Thoracic aorta (tissue), 2 donors: ENCODE measurements at regions not wholly inside any gene's neighbourhood (a gene's known extent, or its start where the extent isn't known, plus 50 kb on each side); places are given as distances from the start of the nearest gene placed in this dataset.

Experiments used
- ATAC-seq: fragments of 150-250 bp; one replicate; pipeline ENCODE4 v1.8.0; 2017; ENCODE audit warnings: low read depth; ENCODE audit not compliant: insufficient number of reproducible peaks, low FRiP score
- DNase-seq: peaks from one replicate; pipeline ENCODE4 v3.0.0-alpha.2; 2020; ENCODE audit warnings: low spot score
- H3K27ac ChIP-seq, 2 donors: fragments of 200-600 bp; sonication (generic); 1 replicate in 1 of 2; 2 replicates in 1 of 2; pipeline ENCODE4 v1.5.1; 2016; ENCODE audit warnings: mild to moderate bottlenecking in 2 of 2, moderate library complexity in 2 of 2
- H3K27me3 ChIP-seq: fragments of 200-600 bp; sonication (generic); replicated peaks from 2 replicates; pipeline ENCODE4 v1.6.0; 2016; ENCODE audit warnings: mild to moderate bottlenecking; ENCODE audit not compliant: insufficient read depth
- H3K36me3 ChIP-seq: fragments of 200-600 bp; sonication (generic); one replicate; pipeline ENCODE4 v1.5.1; 2016
- H3K4me1 ChIP-seq, 2 donors: fragments of 200-600 bp; sonication (generic); 1 replicate in 1 of 2; 2 replicates in 1 of 2; pipeline versions ENCODE4 v1.5.1 to v1.6.0; 2016; ENCODE audit warnings: low read depth in 2 of 2, mild to moderate bottlenecking in 1 of 2; ENCODE audit not compliant: control insufficient read depth in 1 of 2
- H3K4me3 ChIP-seq: fragments of 200-600 bp; sonication (generic); 2 replicates; pipeline ENCODE4 v1.5.1; 2016; ENCODE audit warnings: mild to moderate bottlenecking
- H3K9me3 ChIP-seq: fragments of 200-600 bp; sonication (generic); 2 replicates; pipeline ENCODE4 v1.5.1; 2016
- TF ChIP-seq, protein P1 (sequence below): fragments of 200-600 bp; sonication (generic); IDR thresholded peaks from one replicate; pipeline ENCODE4 v1.5.1; 2019; ENCODE audit warnings: antibody characterized with exemption

DNA sequence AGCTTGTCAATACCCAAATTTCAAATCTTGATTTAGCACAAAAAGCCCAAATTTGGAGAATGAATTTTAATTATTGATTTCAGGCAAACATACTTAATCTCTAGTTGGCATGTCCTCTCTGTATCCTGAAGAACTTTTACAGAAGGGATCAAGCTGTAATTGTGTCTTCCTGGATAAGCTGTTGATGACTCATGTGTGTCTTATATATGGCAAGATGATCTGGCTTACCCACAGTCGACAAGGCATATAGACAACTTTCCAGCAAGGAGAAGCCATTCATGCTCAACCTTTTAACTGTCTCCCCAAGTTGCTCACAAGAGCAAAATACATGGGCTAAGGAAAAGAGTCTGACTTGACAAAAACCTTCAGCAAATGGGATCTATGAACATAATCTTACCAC lies 112.5 kb upstream of the SLCO6A1 start:
- Histone ChIP-seq H3K9me3 (no peaks in the 10 kb centered on the region), H3K27me3 (no peaks in the 10 kb centered on the region), H3K27ac (no peak overlapping the region), H3K4me3 (no peak overlapping the region), H3K4me1 (no peaks in the 10 kb centered on the region), H3K36me3 (no peaks in the 10 kb centered on the region)
- TF ChIP-seq, protein P1, sequence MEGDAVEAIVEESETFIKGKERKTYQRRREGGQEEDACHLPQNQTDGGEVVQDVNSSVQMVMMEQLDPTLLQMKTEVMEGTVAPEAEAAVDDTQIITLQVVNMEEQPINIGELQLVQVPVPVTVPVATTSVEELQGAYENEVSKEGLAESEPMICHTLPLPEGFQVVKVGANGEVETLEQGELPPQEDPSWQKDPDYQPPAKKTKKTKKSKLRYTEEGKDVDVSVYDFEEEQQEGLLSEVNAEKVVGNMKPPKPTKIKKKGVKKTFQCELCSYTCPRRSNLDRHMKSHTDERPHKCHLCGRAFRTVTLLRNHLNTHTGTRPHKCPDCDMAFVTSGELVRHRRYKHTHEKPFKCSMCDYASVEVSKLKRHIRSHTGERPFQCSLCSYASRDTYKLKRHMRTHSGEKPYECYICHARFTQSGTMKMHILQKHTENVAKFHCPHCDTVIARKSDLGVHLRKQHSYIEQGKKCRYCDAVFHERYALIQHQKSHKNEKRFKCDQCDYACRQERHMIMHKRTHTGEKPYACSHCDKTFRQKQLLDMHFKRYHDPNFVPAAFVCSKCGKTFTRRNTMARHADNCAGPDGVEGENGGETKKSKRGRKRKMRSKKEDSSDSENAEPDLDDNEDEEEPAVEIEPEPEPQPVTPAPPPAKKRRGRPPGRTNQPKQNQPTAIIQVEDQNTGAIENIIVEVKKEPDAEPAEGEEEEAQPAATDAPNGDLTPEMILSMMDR = no peak
- DNase-seq (no peak), ATAC-seq (no peak)

GRCh38 chr5:102613661-102614060 lies 114.9 kb upstream of the SLCO6A1 start:
- ATAC-seq = no peak
- H3K27ac ChIP-seq = no peak overlapping the region
- TF ChIP-seq, protein P1 = no peak

DNA sequence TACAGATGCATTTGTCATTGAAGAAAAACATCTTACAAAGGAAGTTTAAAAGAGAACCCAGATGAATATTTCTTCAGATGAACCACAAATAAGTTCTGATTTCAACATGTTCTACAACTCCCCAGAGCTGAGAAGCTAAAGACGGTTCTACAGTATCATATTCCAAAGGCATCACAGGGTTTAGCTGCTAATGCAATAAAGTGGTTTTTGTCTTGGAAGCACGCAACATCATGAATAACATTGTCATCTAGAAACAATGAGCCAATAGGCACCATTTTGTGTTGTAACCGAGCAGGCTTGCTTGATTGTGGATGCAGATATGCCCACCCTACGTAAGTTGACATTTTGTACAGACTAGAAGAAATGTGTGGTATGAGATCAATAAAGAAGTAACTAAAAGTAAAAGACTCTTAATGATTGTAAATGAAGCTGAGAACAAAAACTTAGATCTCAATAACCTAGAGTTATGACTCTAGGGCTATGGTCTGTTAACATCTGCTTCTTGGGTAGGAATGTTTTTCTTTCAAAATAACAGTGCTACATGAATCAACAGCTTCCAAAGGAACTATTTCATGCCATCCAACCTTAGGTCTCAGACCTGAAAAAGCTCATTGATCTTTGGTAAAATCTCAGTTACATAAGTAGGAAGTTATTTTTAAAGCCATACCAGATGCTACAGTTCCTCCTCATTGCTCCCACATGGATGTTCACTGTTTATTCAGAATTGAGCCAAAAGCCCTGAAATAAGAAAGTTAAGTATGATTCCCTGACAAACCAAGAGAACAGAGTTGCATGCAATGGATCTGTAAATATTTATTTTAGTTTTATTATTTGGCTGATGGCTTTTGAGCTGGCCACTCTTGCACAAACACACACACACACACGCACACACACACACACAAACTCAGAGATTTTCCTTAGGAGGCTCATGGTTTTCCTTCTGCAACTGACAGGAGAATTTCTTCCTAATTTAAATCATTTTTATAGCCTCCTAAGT lies 118.7 kb upstream of the SLCO6A1 start:
- no peak for DNase-seq
- Histone ChIP-seq H3K9me3 (no peaks in the 10 kb centered on the region), H3K27me3 (no peaks in the 10 kb centered on the region), H3K27ac (no peak overlapping the region), H3K36me3 (no peaks in the 10 kb centered on the region), H3K4me3 (no peak overlapping the region), H3K4me1 (no peaks in the 10 kb centered on the region)
- TF ChIP-seq, protein P1 = no peak
- ATAC-seq = no peak

More at GRCh38 chr5:102613661-102614060, 114.9 kb upstream of the SLCO6A1 start:
- H3K4me1 ChIP-seq = no peaks in the 10 kb centered on the region
- H3K36me3 ChIP-seq = no peaks in the 10 kb centered on the region
- no peaks in the 10 kb centered on the region for H3K27me3 ChIP-seq
- H3K4me3 ChIP-seq = no peak overlapping the region
- no peak for DNase-seq
- no peaks in the 10 kb centered on the region for H3K9me3 ChIP-seq

GRCh38 chr5:102622262-102622661 lies 123.5 kb upstream of the SLCO6A1 start:
- H3K9me3 ChIP-seq = no peaks in the 10 kb centered on the region
- TF ChIP-seq, protein P1 = no peak

DNA sequence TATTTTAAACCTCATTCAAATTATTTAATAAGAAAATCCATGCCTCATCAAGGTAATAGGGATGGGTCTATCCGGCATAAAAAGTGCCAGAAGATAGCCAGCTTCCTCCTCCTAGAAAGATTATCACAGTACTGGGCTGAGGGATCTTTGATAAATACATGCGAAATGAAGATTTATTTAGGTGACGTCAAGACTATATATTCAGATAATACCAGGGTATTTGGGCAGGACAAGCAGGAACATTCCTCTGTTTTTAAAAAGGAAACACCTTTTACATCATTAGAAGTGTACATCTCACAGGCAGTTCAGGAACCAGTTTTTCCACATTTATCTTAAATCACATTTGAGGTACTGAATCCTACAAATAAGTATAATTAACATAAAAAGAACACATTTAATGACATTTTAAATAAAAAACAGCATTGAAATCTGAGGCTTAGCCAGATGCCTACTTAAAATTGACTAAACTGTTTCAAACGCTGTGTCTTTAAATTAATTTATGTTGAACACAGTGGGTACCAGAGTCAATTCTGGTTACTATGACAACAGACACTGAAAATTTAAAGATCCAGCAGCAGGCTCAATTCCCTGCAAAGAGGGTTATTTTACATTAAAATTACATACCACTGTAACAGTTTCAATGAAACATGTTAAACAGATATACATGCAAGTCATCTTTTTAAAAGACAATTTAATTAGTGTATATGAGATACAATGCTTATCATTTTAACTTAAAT lies 124.7 kb upstream of the SLCO6A1 start:
- DNase-seq = no peak
- Histone ChIP-seq H3K27ac (no peak overlapping the region), H3K4me3 (no peak overlapping the region), H3K9me3 (no peaks in the 10 kb centered on the region), H3K36me3 (no peaks in the 10 kb centered on the region), H3K4me1 (peaks cover 3 to 40% of the 10 kb centered on the region in 2 donors), H3K27me3 (no peaks in the 10 kb centered on the region)
- TF ChIP-seq, protein P1 = no peak
- ATAC-seq = no peak

More at GRCh38 chr5:102622262-102622661, 123.5 kb upstream of the SLCO6A1 start:
- DNase-seq = no peak
- Histone ChIP-seq H3K27me3 (no peaks in the 10 kb centered on the region), H3K36me3 (no peaks in the 10 kb centered on the region), H3K4me3 (no peak overlapping the region), H3K27ac (no peak overlapping the region), H3K4me1 (peaks cover 2 to 27% of the 10 kb centered on the region in 2 donors)
- ATAC-seq = no peak
